ENCODE measurements at regions not wholly inside any gene's neighbourhood (a gene's known extent, or its start where the extent isn't known, plus 50 kb on each side); places are given as distances from the start of the nearest gene placed in this dataset.

- no peak for TF ChIP-seq CTCF (IDR thresholded peaks at IDR 0.05)
- no peak for TF ChIP-seq EP300 (IDR thresholded peaks at IDR 0.05)
- TF ChIP-seq POLR2A (IDR thresholded peaks at IDR 0.05), result no peak
Measured at GRCh38 chr13:40232311-40233040, 434.0 kb downstream of the FOXO1 start.
